B cell (primary cell): ENCODE measurements at regions not wholly inside any gene's neighbourhood (a gene's known extent, or its start where the extent isn't known, plus 50 kb on each side); places are given as distances from the start of the nearest gene placed in this dataset.

ENCODE experiments used
- ATAC-seq: fragments of 200-7000 bp; cut with Tn5 transposase; one replicate; pipeline ENCODE4 v1.10.0; 2021; ENCODE audit warnings: low read depth, mild to moderate bottlenecking, moderate number of reproducible peaks, moderate library complexity
- CTCF ChIA-PET: fragments of 350-600 bp; sonication (Branson Sonifier 250); formaldehyde crosslinking; loops from one replicate; lab custom pipeline; 2021; ENCODE audit warnings: antibody characterized with exemption, inconsistent platforms; lab: Charles Lee
- POLR2A ChIA-PET: fragments of 350-600 bp; sonication (Branson Sonifier 250); formaldehyde crosslinking; loops from one replicate; lab custom pipeline; 2021; ENCODE audit warnings: antibody characterized with exemption; lab: Charles Lee
- DNase-seq: peaks from one replicate; pipeline ENCODE4 v3.0.0; 2013
- H2AFZ ChIP-seq: 2 replicates; pipeline ENCODE4 v1.6.1; 2012; ENCODE audit warnings: mild to moderate bottlenecking, low read depth, low read length; ENCODE audit not compliant: insufficient read depth, poor library complexity, severe bottlenecking
- H3K27ac ChIP-seq, 2 donors: 1 replicate in 1 of 2; 2 replicates in 1 of 2; pipeline ENCODE4 v1.5.1; 2012 to 2013; ENCODE audit warnings: low read length in 2 of 2, mild to moderate bottlenecking in 2 of 2, moderate library complexity in 1 of 2
- H3K27me3 ChIP-seq, 4 experiments: fragments of 200-600 bp in 1 of 4; sonication (generic) in 1 of 4; replicated peaks in 1 of 4; 1 replicate in 2 of 4; 2 replicates in 2 of 4; pipeline versions ENCODE4 v1.6.1 to v1.7.0; 2013 to 2016; ENCODE audit warnings: low read length in 3 of 4, mild to moderate bottlenecking in 2 of 4, mixed read lengths in 1 of 4, moderate library complexity in 1 of 4; ENCODE audit not compliant: insufficient read depth in 4 of 4, control insufficient read depth in 3 of 4; ENCODE audit errors: control extremely low read depth in 1 of 4
- H3K36me3 ChIP-seq, 2 experiments: replicated peaks in 1 of 2; 1 replicate in 1 of 2; 2 replicates in 1 of 2; pipeline versions ENCODE4 v1.6.1 to v1.7.1; 2013; ENCODE audit warnings: low read length in 1 of 2; ENCODE audit not compliant: insufficient read depth in 2 of 2, control insufficient read depth in 1 of 2; ENCODE audit errors: control extremely low read depth in 1 of 2, extremely low read depth in 1 of 2
- H3K4me1 ChIP-seq, 2 donors: fragments of 200-600 bp in 1 of 2; sonication (generic) in 1 of 2; 1 replicate in 1 of 2; 2 replicates in 1 of 2; pipeline versions ENCODE4 v1.5.1 to v1.6.1; 2013 to 2017; ENCODE audit warnings: low read length in 2 of 2; ENCODE audit not compliant: control insufficient read depth in 2 of 2, insufficient read depth in 2 of 2
- H3K4me2 ChIP-seq: replicated peaks from 2 replicates; pipeline ENCODE3; 2012; ENCODE audit warnings: mild to moderate bottlenecking, low read depth, low read length; ENCODE audit not compliant: poor library complexity, severe bottlenecking
- H3K4me3 ChIP-seq, 5 experiments: fragments of 200-600 bp in 1 of 5; sonication (generic) in 1 of 5; 1 replicate in 3 of 5; 2 replicates in 2 of 5; pipeline versions ENCODE4 v1.5.1 to v1.7.0; 2011 to 2016; ENCODE audit warnings: low read length in 4 of 5, mild to moderate bottlenecking in 4 of 5, low read depth in 2 of 5, control low read depth in 1 of 5, moderate library complexity in 1 of 5; ENCODE audit not compliant: insufficient read depth in 1 of 5; ENCODE audit errors: control extremely low read depth in 1 of 5, extremely low read depth in 1 of 5
- H3K79me2 ChIP-seq: fragments of 200-600 bp; sonication (generic); one replicate; pipeline ENCODE4 v1.6.0; 2016; ENCODE audit warnings: low read length; ENCODE audit not compliant: control insufficient read depth, insufficient read depth
- H3K9ac ChIP-seq: fragments of 200-600 bp; sonication (generic); 2 replicates; pipeline ENCODE4 v1.6.1; 2017; ENCODE audit warnings: mild to moderate bottlenecking, low read length, moderate library complexity
- H3K9me3 ChIP-seq, 3 donors: one replicate each; pipeline versions ENCODE4 v1.6.1 to v1.7.1; 2013; ENCODE audit warnings: low read length in 2 of 3; ENCODE audit not compliant: control insufficient read depth in 2 of 3, insufficient read depth in 1 of 3; ENCODE audit errors: control extremely low read depth in 1 of 3
- H4K20me1 ChIP-seq: 2 replicates; pipeline ENCODE4 v1.6.0; 2012; ENCODE audit warnings: mild to moderate bottlenecking, low read length; ENCODE audit not compliant: insufficient read depth, control insufficient read depth, poor library complexity, severe bottlenecking
- H3K27ac Mint-ChIP-seq: one replicate; pipeline ENCODE4 v1.8.0; 2021; ENCODE audit warnings: mixed read lengths
- H3K27me3 Mint-ChIP-seq: one replicate; pipeline ENCODE4 v1.8.0; 2021; ENCODE audit warnings: mixed read lengths
- H3K4me1 Mint-ChIP-seq: one replicate; pipeline ENCODE4 v1.8.0; 2021; ENCODE audit warnings: mixed read lengths
- H3K4me3 Mint-ChIP-seq: one replicate; pipeline ENCODE4 v1.8.0; 2021; ENCODE audit warnings: mixed read lengths
- H3K9me3 Mint-ChIP-seq: one replicate; pipeline ENCODE4 v1.8.0; 2022; ENCODE audit warnings: mixed read lengths; ENCODE audit not compliant: insufficient read depth
- EZH2 ChIP-seq: IDR thresholded peaks from 2 replicates; pipeline ENCODE4 v1.6.1; 2012; ENCODE audit warnings: borderline replicate concordance, low read depth, mild to moderate bottlenecking, moderate library complexity, low read length; ENCODE audit not compliant: insufficient read depth, poor library complexity, severe bottlenecking
- WGBS: methylation state at CpG from one replicate; pipeline ENCODE4 v1.1.5; 2013; ENCODE audit warnings: missing lambda C conversion rate; ENCODE audit not compliant: insufficient coverage; 5-methylcytosine and 5-hydroxymethylcytosine counted together
- intact Hi-C: fragments of 100-400 bp; cut with micrococcal nuclease; formaldehyde crosslinking; loops from one replicate; pipeline ENCODE4 v1.10.0; 2022
- TF ChIP-seq, protein P1 (sequence below): fragments of 200-600 bp; IDR thresholded peaks from one replicate; pipeline ENCODE4 v1.8.0; 2022; ENCODE audit warnings: antibody characterized with exemption, mild to moderate bottlenecking

DNA sequence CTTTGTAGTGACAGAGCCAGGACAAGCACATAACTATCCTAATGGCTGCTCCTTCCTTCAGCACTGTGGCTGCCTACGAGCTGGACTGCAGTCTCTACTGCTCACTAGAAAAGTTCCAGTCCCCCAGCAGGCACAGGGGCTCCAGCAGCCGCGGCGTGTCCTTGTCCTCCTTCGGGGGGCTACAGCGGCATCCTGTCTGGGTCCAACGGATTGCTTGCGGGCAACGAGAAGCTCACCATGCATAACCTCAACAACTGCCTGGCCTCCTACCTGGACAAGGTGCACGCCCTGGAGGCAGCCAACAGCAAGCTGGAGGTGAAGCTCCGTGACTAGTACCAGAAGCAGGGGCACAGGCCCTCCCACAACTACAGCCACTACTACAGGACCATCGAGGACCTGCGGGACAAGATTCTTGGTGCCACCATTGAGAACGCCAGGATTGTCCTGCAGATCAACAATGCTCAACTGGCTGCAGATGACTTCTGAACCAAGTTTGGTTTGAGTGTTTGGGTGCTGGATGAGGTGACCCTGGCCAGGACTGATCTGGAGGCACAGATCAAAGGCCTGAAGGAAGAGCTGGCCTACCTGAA lies 169.4 kb downstream of the NDUFA12 start:
- H2AFZ ChIP-seq: no peak overlapping the region
- no peak overlapping the region for H3K4me3 Mint-ChIP-seq
- peaks cover 45% of the 10 kb centered on the region for H3K4me1 Mint-ChIP-seq
- peaks cover 43 to 44% of the 10 kb centered on the region in 2 donors for H3K4me1 ChIP-seq
- no peak overlapping the region for H3K4me2 ChIP-seq
- H3K9ac ChIP-seq: no peak overlapping the region
- no peaks in the 10 kb centered on the region for H3K27me3 Mint-ChIP-seq
- no peaks in the 10 kb centered on the region for H3K79me2 ChIP-seq
- ATAC-seq (no peak), DNase-seq (no peak)
- H3K4me3 ChIP-seq: no peak overlapping the region
- peaks cover 2% of the 10 kb centered on the region for H3K9me3 Mint-ChIP-seq
- 98% methylated on average over 12 of the region's 14 CpGs for WGBS
- TF ChIP-seq, protein P1, sequence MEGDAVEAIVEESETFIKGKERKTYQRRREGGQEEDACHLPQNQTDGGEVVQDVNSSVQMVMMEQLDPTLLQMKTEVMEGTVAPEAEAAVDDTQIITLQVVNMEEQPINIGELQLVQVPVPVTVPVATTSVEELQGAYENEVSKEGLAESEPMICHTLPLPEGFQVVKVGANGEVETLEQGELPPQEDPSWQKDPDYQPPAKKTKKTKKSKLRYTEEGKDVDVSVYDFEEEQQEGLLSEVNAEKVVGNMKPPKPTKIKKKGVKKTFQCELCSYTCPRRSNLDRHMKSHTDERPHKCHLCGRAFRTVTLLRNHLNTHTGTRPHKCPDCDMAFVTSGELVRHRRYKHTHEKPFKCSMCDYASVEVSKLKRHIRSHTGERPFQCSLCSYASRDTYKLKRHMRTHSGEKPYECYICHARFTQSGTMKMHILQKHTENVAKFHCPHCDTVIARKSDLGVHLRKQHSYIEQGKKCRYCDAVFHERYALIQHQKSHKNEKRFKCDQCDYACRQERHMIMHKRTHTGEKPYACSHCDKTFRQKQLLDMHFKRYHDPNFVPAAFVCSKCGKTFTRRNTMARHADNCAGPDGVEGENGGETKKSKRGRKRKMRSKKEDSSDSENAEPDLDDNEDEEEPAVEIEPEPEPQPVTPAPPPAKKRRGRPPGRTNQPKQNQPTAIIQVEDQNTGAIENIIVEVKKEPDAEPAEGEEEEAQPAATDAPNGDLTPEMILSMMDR: no peak
- no peak for TF ChIP-seq EZH2
- no peaks in the 10 kb centered on the region for H3K36me3 ChIP-seq
- H3K27ac ChIP-seq: no peak overlapping the region
- H3K27ac Mint-ChIP-seq: no peak overlapping the region
- ChIA-PET CTCF (interaction anchor here (0.8 kb wide), 2 partner anchors 41 to 66 kb away, joined by 3 to 4 read pairs; no protein-coding TSS in a partner anchor), POLR2A (no interaction called here)
- intact Hi-C loops: loop anchor here (5.0 kb wide), 2 partner anchors 38 to 238 kb away; partner anchors contain the start of gene NR2C1
- H3K9me3 ChIP-seq: no peaks in the 10 kb centered on the region
- H3K27me3 ChIP-seq: no peaks in the 10 kb centered on the region
- no peaks in the 10 kb centered on the region for H4K20me1 ChIP-seq

DNA sequence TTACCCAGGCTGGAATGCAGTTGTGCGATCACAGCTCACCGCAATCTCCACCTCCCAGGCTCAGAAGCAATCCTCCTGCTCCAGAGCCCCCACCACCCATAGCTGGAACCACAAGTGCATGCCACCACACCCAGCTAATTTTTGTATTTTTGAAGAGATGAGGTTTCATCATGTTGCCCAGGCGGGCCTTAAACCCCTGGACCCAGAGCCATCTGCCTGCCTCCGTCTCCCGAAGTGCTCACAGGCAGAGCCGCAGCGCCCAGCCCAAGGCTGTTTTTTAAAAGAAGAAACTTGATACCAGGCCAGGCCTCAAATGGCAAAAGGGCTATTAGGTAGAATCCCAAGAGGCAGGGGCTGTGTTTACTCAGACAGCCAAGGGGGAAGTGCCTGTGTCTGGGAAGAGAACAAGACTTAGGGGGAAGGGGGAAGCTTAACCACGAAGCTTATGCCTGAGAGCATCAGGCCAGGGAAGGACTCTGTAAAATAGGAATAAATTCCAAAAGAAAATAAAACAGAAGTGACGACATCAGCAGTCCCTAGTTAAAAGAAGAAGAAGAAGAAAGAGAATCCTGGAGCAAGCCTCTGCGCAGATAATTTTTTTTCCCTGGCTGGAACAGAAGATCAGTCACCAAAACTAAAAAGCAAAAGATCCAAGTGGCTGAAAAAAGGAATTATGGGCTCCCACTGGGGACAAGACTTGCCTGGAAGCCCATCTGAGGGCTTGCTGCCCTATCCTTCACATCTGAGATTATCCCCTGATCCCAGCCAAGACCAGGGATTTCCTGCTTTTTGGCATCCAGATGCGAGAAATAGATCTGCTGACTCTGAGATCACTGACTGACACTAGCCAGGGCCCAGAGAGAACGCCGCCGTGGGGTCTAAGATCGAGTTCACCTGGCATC lies 170.5 kb downstream of the NDUFA12 start:
- Histone ChIP-seq H3K36me3 (no peaks in the 10 kb centered on the region), H4K20me1 (no peaks in the 10 kb centered on the region), H3K4me2 (peak overlapping the region; percentile 18), H3K79me2 (no peaks in the 10 kb centered on the region), H3K4me1 (peaks cover 39% of the 10 kb centered on the region in 2 donors), H3K4me3 (no peak overlapping the region), H2AFZ (no peak overlapping the region), H3K27me3 (no peaks in the 10 kb centered on the region), H3K9ac (no peak overlapping the region), H3K27ac (no peak overlapping the region), H3K9me3 (no peaks in the 10 kb centered on the region)
- ChIA-PET CTCF (no interaction called here), POLR2A (no interaction called here)
- DNase-seq: no peak
- H3K4me1 Mint-ChIP-seq: peaks cover 43% of the 10 kb centered on the region
- peaks cover 4% of the 10 kb centered on the region for H3K9me3 Mint-ChIP-seq
- 94% methylated on average over 9 of the region's 15 CpGs for WGBS
- H3K27ac Mint-ChIP-seq: peak overlapping the region; percentile 56
- intact Hi-C loops: loop anchor here (5.0 kb wide), 2 partner anchors 39 to 239 kb away; partner anchors contain the start of gene NR2C1
- no peak overlapping the region for H3K4me3 Mint-ChIP-seq
- no peak for ATAC-seq
- H3K27me3 Mint-ChIP-seq: no peaks in the 10 kb centered on the region
- TF ChIP-seq, protein P1: no peak
- no peak for TF ChIP-seq EZH2
